ENCODE measurements at regions not wholly inside any gene's neighbourhood (a gene's known extent, or its start where the extent isn't known, plus 50 kb on each side); places are given as distances from the start of the nearest gene placed in this dataset.
A peak's percentile ranks its signal among the peaks of the same experiment; 100 is the strongest.

DNA sequence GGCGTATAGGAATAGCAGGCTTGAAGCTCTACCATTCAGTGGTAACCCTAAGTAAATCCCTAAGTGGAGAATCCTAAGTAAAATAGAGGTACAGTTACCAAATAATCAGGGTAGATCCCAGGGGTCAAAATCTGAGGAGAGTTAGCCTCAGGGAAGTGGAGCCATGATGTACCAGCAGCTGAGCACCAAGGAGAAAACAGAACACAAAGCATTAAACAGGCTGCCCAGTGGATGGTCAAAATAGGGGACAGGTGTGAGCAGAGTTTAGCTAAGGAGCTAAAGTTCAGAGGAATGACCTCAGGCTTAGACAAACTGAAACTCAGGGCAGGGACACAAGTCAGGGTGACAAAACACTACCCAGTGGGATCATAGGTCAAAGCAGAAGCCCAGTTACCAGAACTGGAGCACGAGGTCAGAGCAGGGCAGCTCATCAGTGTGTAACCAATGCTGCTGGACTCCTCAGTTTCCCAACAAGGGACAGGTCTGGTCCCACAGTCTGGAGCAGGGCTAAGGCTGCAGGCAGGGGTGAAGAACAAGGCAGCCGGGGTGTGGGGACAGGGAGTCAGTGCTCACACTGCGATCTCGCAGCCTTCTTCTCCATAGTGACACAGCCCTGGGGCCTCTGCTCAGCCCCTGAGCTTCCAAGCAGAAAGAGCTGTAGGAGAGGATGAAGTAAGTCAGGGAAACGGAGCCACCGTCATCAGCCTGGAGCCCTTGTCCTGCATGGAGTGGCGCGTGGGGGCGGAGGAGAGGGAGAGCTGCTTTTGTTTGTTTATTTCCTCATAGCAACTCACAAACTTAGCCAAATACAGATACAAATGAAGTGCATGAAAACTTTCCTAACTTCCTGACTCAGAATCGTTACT lies 264.0 kb downstream of the MREG start (continued):
- TF ChIP-seq, protein P1, sequence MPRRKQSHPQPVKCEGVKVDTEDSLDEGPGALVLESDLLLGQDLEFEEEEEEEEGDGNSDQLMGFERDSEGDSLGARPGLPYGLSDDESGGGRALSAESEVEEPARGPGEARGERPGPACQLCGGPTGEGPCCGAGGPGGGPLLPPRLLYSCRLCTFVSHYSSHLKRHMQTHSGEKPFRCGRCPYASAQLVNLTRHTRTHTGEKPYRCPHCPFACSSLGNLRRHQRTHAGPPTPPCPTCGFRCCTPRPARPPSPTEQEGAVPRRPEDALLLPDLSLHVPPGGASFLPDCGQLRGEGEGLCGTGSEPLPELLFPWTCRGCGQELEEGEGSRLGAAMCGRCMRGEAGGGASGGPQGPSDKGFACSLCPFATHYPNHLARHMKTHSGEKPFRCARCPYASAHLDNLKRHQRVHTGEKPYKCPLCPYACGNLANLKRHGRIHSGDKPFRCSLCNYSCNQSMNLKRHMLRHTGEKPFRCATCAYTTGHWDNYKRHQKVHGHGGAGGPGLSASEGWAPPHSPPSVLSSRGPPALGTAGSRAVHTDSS (CRISPR knock-in tag; conservative IDR thresholded peaks at IDR 0.05) = no peak
- TF ChIP-seq KLF15 (CRISPR knock-in tag; IDR thresholded peaks at IDR 0.05; ENCODE audit: borderline replicate concordance) (no peak), WIZ (CRISPR knock-in tag; IDR thresholded peaks at IDR 0.05) (peak; percentile 77; the same call in 1 of the 2 replicates), ZEB1 (IDR thresholded peaks at IDR 0.05; ENCODE audit: insufficient replicate concordance, low read depth) (peak; percentile 73), ZNF781 (CRISPR knock-in tag; IDR thresholded peaks at IDR 0.05; ENCODE audit: borderline replicate concordance, not compliant biosample characterization) (peak; percentile 81), ZFX (CRISPR knock-in tag; IDR thresholded peaks at IDR 0.05; ENCODE audit: low read depth) (peak; percentile 78), NFKBIZ (CRISPR knock-in tag; IDR thresholded peaks at IDR 0.05) (peak; percentile 89), ZFP82 (CRISPR knock-in tag; IDR thresholded peaks at IDR 0.05; ENCODE audit: borderline replicate concordance) (peak; percentile 98; the same call in 1 of the 2 replicates), ZMAT3 (CRISPR knock-in tag; conservative IDR thresholded peaks at IDR 0.05) (peak; percentile 97), FOSL1 (CRISPR knock-in tag; IDR thresholded peaks at IDR 0.05; ENCODE audit: borderline replicate concordance) (no peak), ZNF263 (CRISPR knock-in tag; IDR thresholded peaks at IDR 0.05) (peak; percentile 41), ZNF121 (CRISPR knock-in tag; IDR thresholded peaks at IDR 0.05) (peak; percentile 88), ZNF777 (CRISPR knock-in tag; IDR thresholded peaks at IDR 0.05) (no peak), PTBP1 (IDR thresholded peaks at IDR 0.05; ENCODE audit: low read depth, low read length, poor library complexity, severe bottlenecking) (no peak), POLR2AphosphoS5 (IDR thresholded peaks at IDR 0.05; ENCODE audit: low read depth, low read length) (peak; percentile 42; the same call in 1 of the 2 replicates), KDM6A (CRISPR knock-in tag; IDR thresholded peaks at IDR 0.05; ENCODE audit: low read depth) (peak; percentile 93)
- TF ChIP-seq, protein P2, sequence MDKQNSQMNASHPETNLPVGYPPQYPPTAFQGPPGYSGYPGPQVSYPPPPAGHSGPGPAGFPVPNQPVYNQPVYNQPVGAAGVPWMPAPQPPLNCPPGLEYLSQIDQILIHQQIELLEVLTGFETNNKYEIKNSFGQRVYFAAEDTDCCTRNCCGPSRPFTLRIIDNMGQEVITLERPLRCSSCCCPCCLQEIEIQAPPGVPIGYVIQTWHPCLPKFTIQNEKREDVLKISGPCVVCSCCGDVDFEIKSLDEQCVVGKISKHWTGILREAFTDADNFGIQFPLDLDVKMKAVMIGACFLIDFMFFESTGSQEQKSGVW (CRISPR knock-in tag; IDR thresholded peaks at IDR 0.05; ENCODE audit: borderline replicate concordance) = no peak; the same call in 1 of the 2 replicates
- TF ChIP-seq, protein P3, sequence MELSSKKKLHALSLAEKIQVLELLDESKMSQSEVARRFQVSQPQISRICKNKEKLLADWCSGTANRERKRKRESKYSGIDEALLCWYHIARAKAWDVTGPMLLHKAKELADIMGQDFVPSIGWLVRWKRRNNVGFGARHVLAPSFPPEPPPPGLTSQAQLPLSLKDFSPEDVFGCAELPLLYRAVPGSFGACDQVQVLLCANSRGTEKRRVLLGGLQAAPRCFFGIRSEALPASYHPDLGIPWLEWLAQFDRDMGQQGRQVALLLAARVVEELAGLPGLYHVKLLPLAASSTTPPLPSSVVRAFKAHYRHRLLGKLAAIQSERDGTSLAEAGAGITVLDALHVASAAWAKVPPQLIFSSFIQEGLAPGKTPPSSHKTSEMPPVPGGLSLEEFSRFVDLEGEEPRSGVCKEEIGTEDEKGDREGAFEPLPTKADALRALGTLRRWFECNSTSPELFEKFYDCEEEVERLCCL (CRISPR knock-in tag; IDR thresholded peaks at IDR 0.05; ENCODE audit: borderline replicate concordance) = no peak
- TF ChIP-seq, protein P4, sequence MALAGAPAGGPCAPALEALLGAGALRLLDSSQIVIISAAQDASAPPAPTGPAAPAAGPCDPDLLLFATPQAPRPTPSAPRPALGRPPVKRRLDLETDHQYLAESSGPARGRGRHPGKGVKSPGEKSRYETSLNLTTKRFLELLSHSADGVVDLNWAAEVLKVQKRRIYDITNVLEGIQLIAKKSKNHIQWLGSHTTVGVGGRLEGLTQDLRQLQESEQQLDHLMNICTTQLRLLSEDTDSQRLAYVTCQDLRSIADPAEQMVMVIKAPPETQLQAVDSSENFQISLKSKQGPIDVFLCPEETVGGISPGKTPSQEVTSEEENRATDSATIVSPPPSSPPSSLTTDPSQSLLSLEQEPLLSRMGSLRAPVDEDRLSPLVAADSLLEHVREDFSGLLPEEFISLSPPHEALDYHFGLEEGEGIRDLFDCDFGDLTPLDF (CRISPR knock-in tag; IDR thresholded peaks at IDR 0.05) = no peak; the same call in 1 of the 2 replicates
- TF ChIP-seq, protein P5, sequence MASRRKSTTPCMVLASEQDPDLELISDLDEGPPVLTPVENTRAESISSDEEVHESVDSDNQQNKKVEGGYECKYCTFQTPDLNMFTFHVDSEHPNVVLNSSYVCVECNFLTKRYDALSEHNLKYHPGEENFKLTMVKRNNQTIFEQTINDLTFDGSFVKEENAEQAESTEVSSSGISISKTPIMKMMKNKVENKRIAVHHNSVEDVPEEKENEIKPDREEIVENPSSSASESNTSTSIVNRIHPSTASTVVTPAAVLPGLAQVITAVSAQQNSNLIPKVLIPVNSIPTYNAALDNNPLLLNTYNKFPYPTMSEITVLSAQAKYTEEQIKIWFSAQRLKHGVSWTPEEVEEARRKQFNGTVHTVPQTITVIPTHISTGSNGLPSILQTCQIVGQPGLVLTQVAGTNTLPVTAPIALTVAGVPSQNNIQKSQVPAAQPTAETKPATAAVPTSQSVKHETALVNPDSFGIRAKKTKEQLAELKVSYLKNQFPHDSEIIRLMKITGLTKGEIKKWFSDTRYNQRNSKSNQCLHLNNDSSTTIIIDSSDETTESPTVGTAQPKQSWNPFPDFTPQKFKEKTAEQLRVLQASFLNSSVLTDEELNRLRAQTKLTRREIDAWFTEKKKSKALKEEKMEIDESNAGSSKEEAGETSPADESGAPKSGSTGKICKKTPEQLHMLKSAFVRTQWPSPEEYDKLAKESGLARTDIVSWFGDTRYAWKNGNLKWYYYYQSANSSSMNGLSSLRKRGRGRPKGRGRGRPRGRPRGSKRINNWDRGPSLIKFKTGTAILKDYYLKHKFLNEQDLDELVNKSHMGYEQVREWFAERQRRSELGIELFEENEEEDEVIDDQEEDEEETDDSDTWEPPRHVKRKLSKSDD (CRISPR knock-in tag; IDR thresholded peaks at IDR 0.05; ENCODE audit: low read depth) = peak; percentile 93

All from HepG2 (cell line).